WTC11 (cell line): ENCODE measurements at regions not wholly inside any gene's neighbourhood (a gene's known extent, or its start where the extent isn't known, plus 50 kb on each side); places are given as distances from the start of the nearest gene placed in this dataset.

Experiments
- ATAC-seq: fragments of 200-7000 bp; cut with Tn5 transposase; 2 replicates; pipeline ENCODE4 v1.10.0; 2021; ENCODE audit warnings: mild to moderate bottlenecking, moderate library complexity
- CTCF ChIA-PET: fragments of 300-600 bp; sonication (Branson Sonifier 250); formaldehyde crosslinking; loops from one replicate; lab custom pipeline; 2021; ENCODE audit warnings: antibody characterized with exemption; lab: Charles Lee
- POLR2A ChIA-PET: fragments of 350-600 bp; sonication (Branson Sonifier 250); formaldehyde crosslinking; loops from one replicate; lab custom pipeline; 2021; ENCODE audit warnings: antibody characterized with exemption; lab: Charles Lee
- DNase-seq: peaks from one replicate; pipeline ENCODE4 v3.0.0; 2021; ENCODE audit warnings: low spot score
- H3K27ac Mint-ChIP-seq: 2 replicates; pipeline ENCODE4 v1.8.0; 2021; ENCODE audit warnings: mixed read lengths
- H3K27me3 Mint-ChIP-seq: 2 replicates; pipeline ENCODE4 v1.8.0; 2021; ENCODE audit warnings: low read depth, mild to moderate bottlenecking, moderate library complexity, mixed read lengths
- H3K36me3 Mint-ChIP-seq: 2 replicates; pipeline ENCODE4 v1.8.0; 2021; ENCODE audit warnings: mixed read lengths
- H3K4me1 Mint-ChIP-seq: 2 replicates; pipeline ENCODE4 v1.8.0; 2022; ENCODE audit warnings: mixed read lengths
- H3K4me3 Mint-ChIP-seq: 2 replicates; pipeline ENCODE4 v1.8.0; 2021; ENCODE audit warnings: mild to moderate bottlenecking, moderate library complexity, mixed read lengths
- H3K9me3 Mint-ChIP-seq: 2 replicates; pipeline ENCODE4 v1.8.0; 2021; ENCODE audit warnings: mixed read lengths
- ATF3 ChIP-seq: sonication (generic); formaldehyde crosslinking; conservative IDR thresholded peaks from 2 replicates; pipeline ENCODE4 v1.8.1; 2022; ENCODE audit warnings: mild to moderate bottlenecking, missing genetic modification reagents
- E2F1 ChIP-seq: sonication (generic); formaldehyde crosslinking; IDR thresholded peaks from 2 replicates; pipeline ENCODE4 v1.8.0; 2022; ENCODE audit warnings: mild to moderate bottlenecking, missing genetic modification reagents
- EMX1 ChIP-seq: fragments of 250-450 bp; sonication (Bioruptor Pico); IDR thresholded peaks from 2 replicates; pipeline ENCODE4 v1.8.0; 2021; ENCODE audit warnings: mild to moderate bottlenecking
- ESRRA ChIP-seq: sonication (generic); formaldehyde crosslinking; IDR thresholded peaks from 2 replicates; pipeline ENCODE4 v1.8.1; 2022; ENCODE audit warnings: mild to moderate bottlenecking, missing genetic modification reagents, borderline replicate concordance
- FOXK1 ChIP-seq: sonication (generic); formaldehyde crosslinking; IDR thresholded peaks from 2 replicates; pipeline ENCODE4 v1.8.0; 2022; ENCODE audit warnings: mild to moderate bottlenecking, moderate library complexity, missing genetic modification reagents
- FOXP4 ChIP-seq: sonication (generic); formaldehyde crosslinking; IDR thresholded peaks from 2 replicates; pipeline ENCODE4 v1.8.0; 2022; ENCODE audit warnings: mild to moderate bottlenecking, missing genetic modification reagents
- GTF2I ChIP-seq: fragments of 250-450 bp; sonication (Bioruptor Pico); conservative IDR thresholded peaks from 2 replicates; pipeline ENCODE4 v1.4.0; 2021; ENCODE audit warnings: mild to moderate bottlenecking
- MXD4 ChIP-seq: fragments of 250-450 bp; sonication (Bioruptor Pico); IDR thresholded peaks from 2 replicates; pipeline ENCODE4 v1.8.0; 2021; ENCODE audit warnings: mild to moderate bottlenecking, moderate library complexity, borderline replicate concordance
- NFYB ChIP-seq: sonication (generic); formaldehyde crosslinking; conservative IDR thresholded peaks from 2 replicates; pipeline ENCODE4 v1.8.0; 2022; ENCODE audit warnings: low read depth, missing genetic modification reagents
- NR2C2 ChIP-seq: sonication (generic); formaldehyde crosslinking; IDR thresholded peaks from 2 replicates; pipeline ENCODE4 v1.8.0; 2022; ENCODE audit warnings: mild to moderate bottlenecking, missing genetic modification reagents
- OVOL2 ChIP-seq: fragments of 250-450 bp; sonication (Bioruptor Pico); IDR thresholded peaks from 2 replicates; pipeline ENCODE4 v1.9.0; 2021; ENCODE audit warnings: mild to moderate bottlenecking, borderline replicate concordance
- SMAD3 ChIP-seq: sonication (generic); formaldehyde crosslinking; IDR thresholded peaks from 2 replicates; pipeline ENCODE4 v1.8.0; 2022; ENCODE audit warnings: missing genetic modification reagents, mild to moderate bottlenecking, borderline replicate concordance
- SOX15 ChIP-seq: fragments of 250-450 bp; sonication (Bioruptor Pico); IDR thresholded peaks from 2 replicates; pipeline ENCODE4 v1.9.0; 2021; ENCODE audit warnings: mild to moderate bottlenecking
- ZNF121 ChIP-seq: sonication (generic); formaldehyde crosslinking; IDR thresholded peaks from 2 replicates; pipeline ENCODE4 v1.8.0; 2023; ENCODE audit warnings: missing genetic modification reagents
- ZNF219 ChIP-seq: sonication (generic); formaldehyde crosslinking; IDR thresholded peaks from 2 replicates; pipeline ENCODE4 v1.8.0; 2023; ENCODE audit warnings: missing genetic modification reagents, mild to moderate bottlenecking, borderline replicate concordance
- ZNF263 ChIP-seq: sonication (generic); formaldehyde crosslinking; IDR thresholded peaks from 2 replicates; pipeline ENCODE4 v1.8.1; 2022; ENCODE audit warnings: low read depth, mild to moderate bottlenecking, moderate library complexity, missing genetic modification reagents
- ZNF396 ChIP-seq: fragments of 250-450 bp; sonication (Bioruptor Pico); IDR thresholded peaks from 2 replicates; pipeline ENCODE4 v1.8.0; 2021; ENCODE audit warnings: mild to moderate bottlenecking, moderate library complexity, borderline replicate concordance
- ZNF512 ChIP-seq: sonication (generic); formaldehyde crosslinking; IDR thresholded peaks from 2 replicates; pipeline ENCODE4 v1.8.1; 2022; ENCODE audit warnings: missing genetic modification reagents, borderline replicate concordance
- TF ChIP-seq, protein P1 (sequence below): sonication (generic); formaldehyde crosslinking; IDR thresholded peaks from 2 replicates; pipeline ENCODE4 v1.8.1; 2022; ENCODE audit warnings: low read depth, mild to moderate bottlenecking, moderate library complexity, missing genetic modification reagents, borderline replicate concordance
- TF ChIP-seq, protein P2 (sequence below): sonication (generic); formaldehyde crosslinking; IDR thresholded peaks from 2 replicates; pipeline ENCODE4 v1.8.1; 2023; ENCODE audit warnings: mild to moderate bottlenecking, moderate library complexity, missing genetic modification reagents
- TF ChIP-seq, protein P3 (sequence below): fragments of 200-600 bp; IDR thresholded peaks from 2 replicates; pipeline ENCODE4 v1.8.0; 2022; ENCODE audit warnings: antibody characterized with exemption

- Mint-ChIP-seq H3K4me3 (no peak overlapping the region), H3K9me3 (no peaks in the 10 kb centered on the region), H3K27me3 (no peaks in the 10 kb centered on the region), H3K4me1 (peaks cover 62% of the 10 kb centered on the region), H3K36me3 (peaks cover 3% of the 10 kb centered on the region), H3K27ac (no peak overlapping the region)
- TF ChIP-seq ZNF219 (CRISPR knock-in tag) (no peak), E2F1 (no peak), NR2C2 (no peak), ATF3 (CRISPR knock-in tag) (no peak), EMX1 (CRISPR knock-in tag) (no peak), OVOL2 (no peak), ESRRA (CRISPR knock-in tag) (no peak), SOX15 (CRISPR knock-in tag) (no peak), ZNF263 (no peak)
- TF ChIP-seq, protein P1, sequence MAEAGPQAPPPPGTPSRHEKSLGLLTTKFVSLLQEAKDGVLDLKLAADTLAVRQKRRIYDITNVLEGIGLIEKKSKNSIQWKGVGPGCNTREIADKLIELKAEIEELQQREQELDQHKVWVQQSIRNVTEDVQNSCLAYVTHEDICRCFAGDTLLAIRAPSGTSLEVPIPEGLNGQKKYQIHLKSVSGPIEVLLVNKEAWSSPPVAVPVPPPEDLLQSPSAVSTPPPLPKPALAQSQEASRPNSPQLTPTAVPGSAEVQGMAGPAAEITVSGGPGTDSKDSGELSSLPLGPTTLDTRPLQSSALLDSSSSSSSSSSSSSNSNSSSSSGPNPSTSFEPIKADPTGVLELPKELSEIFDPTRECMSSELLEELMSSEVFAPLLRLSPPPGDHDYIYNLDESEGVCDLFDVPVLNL (CRISPR knock-in tag), result no peak
- POLR2A ChIA-PET, result no interaction called here
- no peak for ATAC-seq
- no peak for DNase-seq
- CTCF ChIA-PET, result no interaction called here
Observed at GRCh38 chr4:4664234-4664633, 122.4 kb upstream of the STX18 start.

GRCh38 chr4:4663028-4663427 lies 121.2 kb upstream of the STX18 start:
- Mint-ChIP-seq H3K27ac (no peak overlapping the region), H3K4me3 (no peak overlapping the region), H3K9me3 (peaks cover 3% of the 10 kb centered on the region; the same call in 1 of the 2 replicates), H3K27me3 (no peaks in the 10 kb centered on the region)
- ChIA-PET POLR2A (no interaction called here), CTCF (no interaction called here)
- no peak for DNase-seq
- TF ChIP-seq NFYB (CRISPR knock-in tag) (no peak), SOX15 (CRISPR knock-in tag) (no peak), NR2C2 (no peak), ZNF396 (CRISPR knock-in tag) (no peak), SMAD3 (CRISPR knock-in tag) (no peak), MXD4 (CRISPR knock-in tag) (no peak), FOXP4 (CRISPR knock-in tag) (no peak), ZNF121 (no peak), ATF3 (CRISPR knock-in tag) (no peak), GTF2I (CRISPR knock-in tag) (no peak), ZNF512 (CRISPR knock-in tag) (no peak), FOXK1 (no peak)
- TF ChIP-seq, protein P2, sequence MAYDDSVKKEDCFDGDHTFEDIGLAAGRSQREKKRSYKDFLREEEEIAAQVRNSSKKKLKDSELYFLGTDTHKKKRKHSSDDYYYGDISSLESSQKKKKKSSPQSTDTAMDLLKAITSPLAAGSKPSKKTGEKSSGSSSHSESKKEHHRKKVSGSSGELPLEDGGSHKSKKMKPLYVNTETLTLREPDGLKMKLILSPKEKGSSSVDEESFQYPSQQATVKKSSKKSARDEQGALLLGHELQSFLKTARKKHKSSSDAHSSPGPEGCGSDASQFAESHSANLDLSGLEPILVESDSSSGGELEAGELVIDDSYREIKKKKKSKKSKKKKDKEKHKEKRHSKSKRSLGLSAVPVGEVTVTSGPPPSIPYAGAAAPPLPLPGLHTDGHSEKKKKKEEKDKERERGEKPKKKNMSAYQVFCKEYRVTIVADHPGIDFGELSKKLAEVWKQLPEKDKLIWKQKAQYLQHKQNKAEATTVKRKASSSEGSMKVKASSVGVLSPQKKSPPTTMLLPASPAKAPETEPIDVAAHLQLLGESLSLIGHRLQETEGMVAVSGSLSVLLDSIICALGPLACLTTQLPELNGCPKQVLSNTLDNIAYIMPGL (CRISPR knock-in tag), result no peak
- TF ChIP-seq, protein P1 (CRISPR knock-in tag), result no peak
- TF ChIP-seq, protein P3, sequence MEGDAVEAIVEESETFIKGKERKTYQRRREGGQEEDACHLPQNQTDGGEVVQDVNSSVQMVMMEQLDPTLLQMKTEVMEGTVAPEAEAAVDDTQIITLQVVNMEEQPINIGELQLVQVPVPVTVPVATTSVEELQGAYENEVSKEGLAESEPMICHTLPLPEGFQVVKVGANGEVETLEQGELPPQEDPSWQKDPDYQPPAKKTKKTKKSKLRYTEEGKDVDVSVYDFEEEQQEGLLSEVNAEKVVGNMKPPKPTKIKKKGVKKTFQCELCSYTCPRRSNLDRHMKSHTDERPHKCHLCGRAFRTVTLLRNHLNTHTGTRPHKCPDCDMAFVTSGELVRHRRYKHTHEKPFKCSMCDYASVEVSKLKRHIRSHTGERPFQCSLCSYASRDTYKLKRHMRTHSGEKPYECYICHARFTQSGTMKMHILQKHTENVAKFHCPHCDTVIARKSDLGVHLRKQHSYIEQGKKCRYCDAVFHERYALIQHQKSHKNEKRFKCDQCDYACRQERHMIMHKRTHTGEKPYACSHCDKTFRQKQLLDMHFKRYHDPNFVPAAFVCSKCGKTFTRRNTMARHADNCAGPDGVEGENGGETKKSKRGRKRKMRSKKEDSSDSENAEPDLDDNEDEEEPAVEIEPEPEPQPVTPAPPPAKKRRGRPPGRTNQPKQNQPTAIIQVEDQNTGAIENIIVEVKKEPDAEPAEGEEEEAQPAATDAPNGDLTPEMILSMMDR, result no peak
- TF ChIP-seq, all 79 proteins: peak for 0
- Mint-ChIP-seq H3K4me1 (peaks cover 50% of the 10 kb centered on the region), H3K36me3 (peaks cover 13% of the 10 kb centered on the region)
- no peak for ATAC-seq
